ENCODE measurements at regions not wholly inside any gene's neighbourhood (a gene's known extent, or its start where the extent isn't known, plus 50 kb on each side); places are given as distances from the start of the nearest gene placed in this dataset.
A peak's percentile ranks its signal among the peaks of the same experiment; 100 is the strongest.
"Not testable (repeated sequence)": the region's sequence is repeated elsewhere in the genome, so short reads cannot be mapped to it uniquely, and the experiment has no call there.

- not testable (repeated sequence) for DNase-seq
Observed at GRCh38 chr7:6882321-6882721, 56.2 kb upstream of the CCZ1B start.

DNA sequence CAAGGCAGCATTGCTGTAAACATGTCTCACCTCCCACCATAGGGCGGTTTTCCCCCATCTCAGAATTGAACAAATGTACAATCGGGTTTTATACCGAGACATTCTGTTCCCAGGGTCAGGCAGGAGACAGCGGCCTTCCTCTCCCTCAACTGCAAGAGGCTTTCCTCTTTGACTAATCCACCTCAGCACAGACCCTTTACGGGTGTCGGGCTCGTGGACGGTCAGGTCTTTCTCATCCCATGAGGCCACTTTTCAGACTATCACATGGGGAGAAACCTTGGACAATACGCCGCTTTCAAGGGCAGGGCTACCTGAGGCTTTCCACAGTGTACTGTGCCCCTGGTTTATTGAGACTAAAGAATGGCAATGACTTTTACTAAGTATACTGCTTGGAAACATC lies 57.7 kb upstream of the CCZ1B start:
- DNase-seq, result not testable (repeated sequence)

DNA sequence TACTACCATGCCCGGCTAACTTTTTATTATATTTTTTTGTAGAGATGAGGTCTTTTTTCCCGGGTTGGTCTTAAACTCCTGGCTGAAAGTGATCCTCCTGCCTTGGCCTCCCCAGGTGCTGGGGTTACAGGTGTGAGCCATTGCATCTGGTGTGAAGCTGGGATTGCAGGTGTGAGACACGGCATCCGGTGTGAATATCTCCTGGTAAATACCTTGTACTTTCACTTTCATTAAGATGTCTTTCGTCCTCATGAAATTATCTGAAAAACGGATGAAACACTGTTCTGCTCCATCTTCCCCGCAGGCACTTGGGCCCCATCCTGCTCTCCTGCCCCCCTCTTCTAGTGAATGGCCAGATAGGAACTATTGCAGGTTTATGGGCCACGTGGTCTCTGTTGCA lies 60.1 kb upstream of the CCZ1B start:
- DNase-seq, result no peak

DNA sequence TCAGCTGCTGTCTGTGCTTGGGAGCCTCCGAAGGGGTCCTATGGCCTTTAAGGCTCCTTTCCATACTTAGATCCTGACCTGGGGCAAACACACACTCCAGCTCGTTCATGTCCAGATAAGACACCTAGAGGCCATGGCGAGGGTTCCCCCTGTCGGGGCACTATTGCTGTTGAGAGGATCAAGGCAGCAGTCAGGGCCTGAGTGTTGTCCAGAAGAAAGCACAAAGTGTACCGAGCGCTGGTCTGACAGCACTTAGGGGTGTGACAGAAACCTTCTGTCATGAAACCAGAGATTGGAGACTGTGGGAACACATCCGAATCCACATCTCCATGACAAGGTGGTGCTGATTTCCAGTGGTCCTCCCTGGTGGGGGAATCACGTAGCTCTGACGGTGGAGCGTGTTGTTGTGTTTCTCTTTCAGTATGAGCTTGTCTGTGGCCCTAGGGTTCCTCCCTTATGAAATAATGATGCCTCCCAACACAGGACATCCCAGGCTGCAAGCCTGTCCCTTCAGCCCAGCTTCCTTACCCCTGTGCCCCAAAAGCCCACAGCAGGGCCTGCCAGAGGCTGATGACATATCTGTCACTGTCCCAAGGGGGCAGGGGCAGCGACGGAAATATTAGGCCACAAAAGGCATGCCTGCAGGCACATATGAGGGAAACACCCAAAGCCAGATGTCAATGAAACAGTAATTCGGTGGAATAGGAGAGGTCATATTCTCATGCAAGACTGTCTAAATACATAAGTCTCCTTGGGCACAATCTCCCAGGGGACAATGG lies 62.4 kb upstream of the CCZ1B start:
- not testable (repeated sequence) for DNase-seq

GRCh38 chr7:6889252-6889812 lies 63.3 kb upstream of the CCZ1B start:
- no peak for DNase-seq

GRCh38 chr7:6902097-6902518 lies 76.0 kb upstream of the CCZ1B start:
- not testable (repeated sequence) for DNase-seq

DNA sequence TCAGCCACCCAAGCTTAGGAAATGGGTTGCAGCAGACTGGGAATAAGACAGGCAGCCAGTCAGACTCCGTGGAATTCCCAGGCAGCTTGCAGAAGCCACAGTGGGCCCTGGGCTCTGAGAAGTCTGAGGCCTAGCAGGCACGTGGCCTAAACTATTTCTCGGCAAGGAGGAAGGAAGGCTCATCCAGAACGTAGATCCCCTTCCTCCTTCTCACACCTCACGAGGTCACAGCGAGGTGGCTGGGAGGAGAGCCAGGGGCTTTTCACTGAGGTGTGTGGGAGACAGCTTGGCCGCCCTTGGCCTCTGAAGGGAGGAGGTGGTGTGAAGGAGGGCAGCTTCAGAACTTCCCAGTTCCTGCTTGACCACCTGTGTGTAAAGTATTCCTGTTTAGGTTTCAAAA lies 77.2 kb upstream of the CCZ1B start:
- DNase-seq, result not testable (repeated sequence)

GRCh38 chr7:6903792-6904191 lies 77.7 kb upstream of the CCZ1B start:
- DNase-seq, result not testable (repeated sequence)

- DNase-seq, result no peak
Observed at GRCh38 chr7:6917258-6917657, 91.2 kb upstream of the CCZ1B start.

DNA sequence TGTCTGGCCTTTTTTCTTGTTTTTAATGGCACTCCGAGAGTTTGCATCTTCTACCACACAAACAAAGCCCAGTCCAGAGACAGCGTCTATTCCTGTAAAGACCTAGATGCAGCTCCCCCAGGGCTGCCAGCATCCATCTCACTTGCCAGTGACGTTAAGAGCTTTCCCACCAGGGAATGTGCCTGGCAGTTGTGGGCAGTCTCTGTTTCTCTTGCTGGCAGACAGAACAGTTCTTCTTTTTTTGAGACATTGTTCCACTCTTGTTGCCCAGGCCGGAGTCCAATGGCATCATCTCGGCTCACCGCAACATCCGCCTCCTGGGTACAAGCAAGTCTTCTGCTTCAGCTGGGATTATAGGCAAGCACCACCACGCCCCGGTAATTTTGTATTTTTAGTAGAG lies 93.1 kb upstream of the CCZ1B start:
- DNase-seq, result not testable (repeated sequence)

GRCh38 chr7:6924523-6924922 lies 98.4 kb upstream of the CCZ1B start:
- not testable (repeated sequence) for DNase-seq

DNA sequence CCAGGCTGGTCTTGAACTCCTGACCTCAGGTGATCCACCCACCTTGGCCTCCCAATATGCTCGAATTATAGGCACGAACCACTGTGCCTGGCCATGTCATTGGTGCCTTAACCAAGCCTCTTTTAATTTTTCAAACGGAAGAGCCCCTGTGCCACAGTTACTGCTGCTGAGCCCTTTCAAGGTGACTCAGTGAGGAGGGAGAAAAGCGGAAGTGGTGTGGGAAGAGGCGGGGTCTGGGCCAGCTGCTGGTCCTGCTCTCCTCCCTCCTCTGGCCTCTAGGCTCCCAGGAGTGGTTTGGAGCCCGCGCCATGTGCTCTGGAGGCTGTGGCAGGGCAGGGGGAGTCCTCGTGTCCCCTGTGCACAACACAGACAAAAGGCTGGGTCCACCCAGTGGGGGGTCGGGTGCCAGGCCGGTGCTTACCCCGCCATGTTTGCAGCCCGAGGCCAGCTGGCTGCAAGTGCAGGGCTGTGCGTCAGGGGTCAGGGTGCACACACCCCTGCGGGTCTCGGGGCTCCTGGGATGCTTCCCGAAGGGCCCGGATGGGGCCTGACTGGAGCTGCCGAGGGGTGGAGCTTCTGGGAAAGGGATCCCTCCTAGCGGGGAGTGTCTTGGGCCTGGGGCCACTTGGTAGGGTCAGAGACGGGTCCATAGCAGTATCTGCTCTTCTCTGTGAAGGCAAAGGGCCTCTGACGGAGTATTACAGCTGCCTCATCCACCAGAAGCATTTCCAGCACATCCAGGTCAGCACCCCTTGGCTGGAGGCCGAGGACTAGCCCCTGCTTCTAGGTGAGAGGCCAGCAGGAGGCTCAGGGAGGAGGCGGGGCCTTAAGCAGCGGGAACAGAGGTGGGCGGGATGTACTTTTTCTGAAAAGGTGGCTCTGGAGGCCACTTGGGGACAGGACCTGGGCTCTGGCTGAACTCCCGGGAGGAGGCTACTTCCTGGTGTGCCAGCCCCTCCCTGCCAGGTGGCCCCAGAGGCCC lies 100.4 kb upstream of the CCZ1B start:
- DNase-seq, result not testable (repeated sequence)

GRCh38 chr7:6927643-6928042 lies 101.6 kb upstream of the CCZ1B start:
- DNase-seq, result not testable (repeated sequence)

- not testable (repeated sequence) for DNase-seq
Observed at GRCh38 chr7:6929588-6929987, 103.5 kb upstream of the CCZ1B start.

DNA sequence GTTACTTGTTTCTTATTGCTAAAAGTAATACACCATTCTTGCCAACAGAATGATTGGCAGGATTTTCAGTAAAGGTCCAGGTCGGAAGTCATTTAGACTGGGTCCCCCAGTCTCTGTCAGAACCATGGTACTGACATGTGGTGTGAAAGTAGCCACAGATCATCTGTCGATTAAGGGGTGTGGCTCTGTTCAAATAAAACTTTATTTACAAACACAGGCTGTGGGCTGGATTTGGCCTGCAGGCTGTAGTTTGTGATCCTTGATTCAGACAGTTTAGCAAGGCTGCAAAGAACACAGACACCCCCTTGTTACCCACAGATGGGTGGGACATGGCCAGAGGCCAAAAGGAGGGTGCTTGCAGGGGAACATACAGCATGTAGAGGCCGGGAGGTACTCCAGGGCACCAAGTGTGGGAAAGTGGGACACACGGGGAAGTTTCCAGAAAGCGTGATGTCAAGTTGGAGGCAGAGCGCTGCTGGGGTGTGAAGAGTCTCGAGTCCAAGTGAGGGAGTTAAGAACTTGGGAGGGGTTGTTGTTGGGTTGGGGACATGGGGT lies 104.1 kb upstream of the CCZ1B start:
- DNase-seq, result not testable (repeated sequence)

DNA sequence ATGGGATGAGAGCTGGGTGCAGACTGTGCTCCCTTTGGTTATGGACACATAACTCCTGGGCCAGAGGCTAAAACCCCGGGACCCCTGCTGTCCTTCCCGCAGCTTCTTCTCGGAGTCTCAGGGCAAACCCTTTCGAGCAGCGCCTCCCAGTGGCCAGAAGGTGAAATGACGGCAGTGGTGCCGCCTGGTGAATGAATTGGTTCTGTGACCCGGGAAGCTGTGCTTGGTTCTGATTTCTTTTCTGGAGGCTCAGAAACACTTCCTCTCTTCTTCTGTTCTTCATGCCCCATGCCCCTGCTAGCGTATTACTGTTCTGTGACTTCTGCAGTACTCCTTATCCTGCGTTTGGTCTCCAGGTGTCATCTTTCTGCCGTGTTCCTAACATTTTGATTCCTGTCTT lies 104.7 kb upstream of the CCZ1B start:
- peak in 2 of 5 donors; percentile 19 to 22 for DNase-seq

DNA sequence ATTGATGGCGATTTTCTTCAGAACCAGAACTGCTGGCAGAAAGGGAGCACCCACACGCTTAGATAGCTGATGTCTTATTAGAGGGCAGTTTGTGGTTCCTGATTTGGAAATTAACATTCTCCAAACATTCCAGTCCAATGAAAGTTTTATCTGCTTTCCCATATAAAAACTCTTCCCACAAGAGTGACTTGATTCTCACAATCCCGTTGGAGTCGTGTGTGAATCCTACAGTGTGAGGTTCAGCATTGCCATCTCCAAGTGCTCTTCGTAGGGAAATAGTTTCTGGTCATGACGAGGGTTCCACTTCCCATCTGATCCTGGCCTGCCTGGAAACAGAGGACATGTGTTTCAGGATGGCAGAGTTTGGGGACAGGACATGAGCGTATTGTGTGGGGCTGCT lies 105.4 kb upstream of the CCZ1B start:
- not testable (repeated sequence) for DNase-seq

GRCh38 chr7:6933954-6934632 lies 108.0 kb upstream of the CCZ1B start:
- DNase-seq, result not testable (repeated sequence)

GRCh38 chr7:6934981-6935380 lies 108.9 kb upstream of the CCZ1B start:
- no peak for DNase-seq

DNA sequence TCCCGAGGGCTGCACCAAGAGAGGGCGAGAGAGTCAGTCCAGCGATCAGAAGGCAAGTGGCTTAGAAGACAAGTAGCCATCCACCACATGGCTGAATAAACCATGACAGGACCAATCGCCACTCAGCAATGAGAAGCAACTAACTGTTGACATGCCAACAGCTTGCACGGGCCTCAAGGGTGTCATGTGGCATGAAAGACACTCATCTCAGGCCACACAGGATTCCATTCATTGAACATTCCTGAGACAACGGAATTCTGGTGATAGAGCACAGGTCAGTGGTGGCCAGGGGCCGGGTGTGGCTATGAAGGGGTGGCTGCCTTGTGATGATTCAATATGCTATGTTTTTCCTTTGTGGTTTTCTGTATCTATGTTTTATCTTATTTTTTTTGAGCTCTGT lies 110.6 kb upstream of the CCZ1B start:
- not testable (repeated sequence) for DNase-seq

DNA sequence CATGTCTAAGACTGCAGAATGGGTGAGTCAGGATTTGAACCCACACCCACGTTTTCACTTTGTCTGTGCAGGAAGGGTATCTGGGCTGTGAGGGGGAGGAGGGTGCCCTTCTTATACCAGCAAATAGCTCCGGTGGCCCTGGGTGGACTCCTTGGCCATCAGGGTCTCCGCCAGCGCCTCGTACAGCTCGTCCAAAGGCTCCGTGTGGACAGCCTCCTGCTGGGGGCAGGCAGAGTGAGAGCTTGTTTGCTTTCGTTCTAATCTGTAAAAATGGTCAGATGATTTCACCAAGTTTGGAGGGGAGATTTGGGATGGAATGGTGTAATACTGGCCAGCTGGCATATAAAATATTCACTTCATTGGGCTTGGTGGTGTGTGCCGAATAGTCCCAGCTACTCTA lies 111.7 kb upstream of the CCZ1B start:
- not testable (repeated sequence) for DNase-seq

GRCh38 chr7:6938284-6938683 lies 112.2 kb upstream of the CCZ1B start:
- not testable (repeated sequence) for DNase-seq

Measured in T-helper 1 cell (primary cell).